ENCODE measurements at regions not wholly inside any gene's neighbourhood (a gene's known extent, or its start where the extent isn't known, plus 50 kb on each side); places are given as distances from the start of the nearest gene placed in this dataset.

DNA sequence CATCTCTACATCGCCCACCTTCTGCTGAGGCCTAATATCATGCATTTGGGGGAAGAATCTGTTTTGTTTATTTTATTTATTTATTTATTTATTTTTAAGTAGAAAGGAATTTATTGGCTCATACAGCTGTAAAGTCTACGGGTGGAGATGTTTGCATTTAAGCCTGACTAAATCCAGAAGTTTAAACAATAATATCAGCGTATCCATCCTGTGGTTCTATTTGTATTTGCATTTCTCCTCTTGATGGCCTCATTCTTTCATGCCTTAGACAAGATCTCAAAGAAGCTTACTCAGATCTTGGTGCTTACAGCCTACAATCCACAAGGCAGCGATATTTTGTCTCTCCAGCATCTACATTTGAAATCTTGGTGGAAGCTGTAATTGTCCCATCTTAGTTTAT lies 67.1 kb upstream of the CARD18 start:
- ATAC-seq (no peak), DNase-seq (no peak)
- intact Hi-C loops (cut with micrococcal nuclease), result no loop called here

- intact Hi-C loops (cut with micrococcal nuclease), result no loop called here
- ATAC-seq (no peak), DNase-seq (no peak)
These were observed 65.1 kb upstream of the CARD18 start for GRCh38 chr11:105204636-105205035.

DNA sequence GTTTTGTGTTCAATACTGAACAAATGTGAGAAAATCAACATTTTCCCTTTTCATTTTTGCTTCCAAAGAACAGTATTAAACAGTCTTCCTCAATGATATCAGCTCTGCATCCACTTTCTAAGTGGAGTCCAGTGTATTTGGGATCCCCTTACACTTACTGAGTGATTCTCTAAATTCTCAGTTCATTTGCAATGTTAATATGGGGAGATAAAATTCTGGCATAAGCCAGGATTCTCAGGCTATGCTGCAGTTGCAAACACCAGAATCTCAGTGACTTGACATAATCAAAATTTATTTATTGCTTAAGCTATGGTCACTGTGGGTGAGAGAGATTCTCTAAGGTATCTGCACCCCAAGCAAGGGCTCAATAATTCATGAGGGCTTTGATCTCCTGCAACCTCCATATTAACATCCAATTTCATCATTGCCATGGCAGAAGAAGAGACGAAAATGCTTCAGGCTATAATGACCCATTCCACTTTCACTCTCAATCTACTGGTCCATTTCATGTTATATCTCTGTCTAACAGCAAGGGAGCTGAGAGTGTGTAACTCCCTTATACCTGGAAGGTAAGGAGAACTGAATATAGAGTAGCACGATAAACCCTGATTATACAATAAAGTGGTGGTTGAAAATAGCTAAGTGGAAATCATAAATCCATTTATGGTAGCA lies 64.1 kb upstream of the CARD18 start:
- DNase-seq (no peak), ATAC-seq (no peak)
- intact Hi-C loops (cut with micrococcal nuclease), result no loop called here

GRCh38 chr11:105202844-105203548 lies 63.4 kb upstream of the CARD18 start:
- no peak for ATAC-seq
- intact Hi-C loops (cut with micrococcal nuclease), result no loop called here
- no peak for DNase-seq

- intact Hi-C loops (cut with micrococcal nuclease), result no loop called here
- ATAC-seq (no peak), DNase-seq (no peak)
These were observed 62.9 kb upstream of the CARD18 start for GRCh38 chr11:105202422-105202821.

- no peak for ATAC-seq
- intact Hi-C loops (cut with micrococcal nuclease), result no loop called here
- DNase-seq, result no peak
These were observed 61.6 kb upstream of the CARD18 start for GRCh38 chr11:105201166-105201565.

DNA sequence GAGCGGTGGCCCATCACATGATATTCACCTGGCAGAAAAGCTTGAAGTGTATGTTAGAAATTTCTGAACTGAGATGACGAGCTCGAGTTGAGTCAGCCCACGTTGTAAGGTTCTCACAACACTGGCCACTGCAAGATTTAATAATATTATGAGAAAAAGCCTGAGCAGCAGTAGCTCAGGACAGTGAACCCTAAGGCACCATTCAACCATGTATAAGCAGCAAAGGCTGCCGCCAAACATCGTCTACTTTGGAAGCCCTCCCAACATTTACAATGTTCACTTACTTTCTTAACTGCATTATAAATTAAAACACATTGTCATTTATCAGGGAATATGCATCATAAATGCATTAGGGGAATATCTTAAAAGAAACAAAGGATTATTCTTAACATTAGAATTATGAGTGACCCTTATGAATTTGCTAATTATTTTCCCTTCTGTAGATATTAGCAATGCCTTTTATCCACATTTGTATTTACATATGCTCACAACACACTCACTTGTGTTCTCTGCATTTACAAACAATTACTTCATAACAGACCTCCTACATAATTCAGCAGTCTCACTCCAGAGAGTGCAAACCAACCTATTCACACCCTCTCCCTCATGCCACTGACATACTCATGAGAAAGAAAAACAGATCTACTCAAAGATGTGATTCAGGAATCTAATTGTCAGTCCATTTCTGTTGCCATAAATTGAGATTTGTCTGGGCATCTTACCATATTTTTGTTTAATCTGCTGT lies 57.7 kb upstream of the CARD18 start:
- intact Hi-C loops (cut with micrococcal nuclease), result no loop called here
- DNase-seq, result no peak
- no peak for ATAC-seq

- no peak for ATAC-seq
- no peak for DNase-seq
- intact Hi-C loops (cut with micrococcal nuclease), result no loop called here
These were observed 53.7 kb upstream of the CARD18 start for GRCh38 chr11:105193260-105193659.

GRCh38 chr11:105192115-105192514 lies 52.5 kb upstream of the CARD18 start:
- DNase-seq, result no peak
- ATAC-seq, result no peak
- intact Hi-C loops (cut with micrococcal nuclease), result no loop called here

DNA sequence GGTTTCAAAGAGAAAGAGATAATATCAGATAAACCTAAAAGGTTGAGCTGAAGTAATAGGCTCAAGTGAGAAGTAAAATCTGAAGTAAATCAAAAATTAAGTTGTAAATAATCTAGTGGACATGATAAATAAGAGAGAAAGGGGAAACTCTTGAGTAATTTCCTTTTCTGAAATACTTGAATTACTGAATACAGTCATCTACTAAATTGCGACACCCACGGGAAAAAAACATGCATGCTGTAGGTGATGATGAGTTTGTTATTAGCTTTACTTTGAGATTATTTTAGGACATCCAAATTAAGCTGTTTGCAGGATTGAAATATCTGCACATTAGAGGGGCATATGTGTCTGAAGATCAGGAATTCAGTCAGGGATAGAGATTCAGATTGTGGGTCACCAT lies 50.0 kb upstream of the CARD18 start:
- intact Hi-C loops (cut with micrococcal nuclease), result no loop called here
- no peak for ATAC-seq
- no peak for DNase-seq

Data from left ventricle myocardium superior (tissue), 1 donor.